Bronchial epithelial cell (primary cell): ENCODE measurements at regions not wholly inside any gene's neighbourhood (a gene's known extent, or its start where the extent isn't known, plus 50 kb on each side); places are given as distances from the start of the nearest gene placed in this dataset.

Experiments used
- DNase-seq: peaks from one replicate; pipeline ENCODE4 v3.0.0-alpha.2; 2010; ENCODE audit warnings: low read depth
- FAIRE-seq: peaks from 2 replicates; lab custom pipeline; 2011; peaks lifted over from hg19 to GRCh38; lab: Jason Lieb, UNC
- H3K27me3 ChIP-seq: 2 replicates; pipeline ENCODE4 v1.5.1; 2011; ENCODE audit warnings: low read length; ENCODE audit not compliant: control insufficient read depth, insufficient read depth
- H3K36me3 ChIP-seq: 2 replicates; pipeline ENCODE4 v1.5.1; 2011; ENCODE audit warnings: low read length; ENCODE audit not compliant: control insufficient read depth, insufficient read depth
- H3K4me3 ChIP-seq: 2 replicates; pipeline ENCODE4 v1.5.1; 2011; ENCODE audit warnings: mild to moderate bottlenecking, low read depth, low read length, control low read depth
- TF ChIP-seq, protein P1 (sequence below): IDR thresholded peaks from 2 replicates; pipeline ENCODE4 v1.5.1; 2011; ENCODE audit warnings: mild to moderate bottlenecking, moderate library complexity, low read length, control low read depth, inconsistent platforms; ENCODE audit not compliant: insufficient read depth, severe bottlenecking

DNA sequence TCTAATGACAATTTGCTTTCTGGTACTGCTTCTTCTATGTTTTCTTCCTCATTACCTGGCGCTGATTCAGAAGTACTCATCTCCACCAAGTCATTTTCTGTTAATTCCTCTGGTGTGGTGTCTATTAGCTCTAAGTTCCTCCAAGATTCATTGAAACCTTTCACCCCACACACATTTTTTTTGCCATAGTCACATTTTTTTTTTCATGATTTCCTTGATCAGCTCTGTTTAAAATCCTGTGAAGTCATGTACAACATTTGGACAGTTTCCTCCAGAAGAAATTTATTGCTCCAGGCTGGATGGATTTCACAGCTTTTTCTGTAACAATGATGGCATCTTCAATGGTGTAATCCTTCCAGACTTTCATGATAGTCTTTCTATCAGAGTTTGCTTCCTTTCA lies 243.2 kb upstream of the VEPH1 start:
- no peaks in the 10 kb centered on the region for H3K36me3 ChIP-seq
- peak; percentile 4 for DNase-seq
- no peak overlapping the region for H3K4me3 ChIP-seq
- FAIRE-seq: no peak
- TF ChIP-seq, protein P1, sequence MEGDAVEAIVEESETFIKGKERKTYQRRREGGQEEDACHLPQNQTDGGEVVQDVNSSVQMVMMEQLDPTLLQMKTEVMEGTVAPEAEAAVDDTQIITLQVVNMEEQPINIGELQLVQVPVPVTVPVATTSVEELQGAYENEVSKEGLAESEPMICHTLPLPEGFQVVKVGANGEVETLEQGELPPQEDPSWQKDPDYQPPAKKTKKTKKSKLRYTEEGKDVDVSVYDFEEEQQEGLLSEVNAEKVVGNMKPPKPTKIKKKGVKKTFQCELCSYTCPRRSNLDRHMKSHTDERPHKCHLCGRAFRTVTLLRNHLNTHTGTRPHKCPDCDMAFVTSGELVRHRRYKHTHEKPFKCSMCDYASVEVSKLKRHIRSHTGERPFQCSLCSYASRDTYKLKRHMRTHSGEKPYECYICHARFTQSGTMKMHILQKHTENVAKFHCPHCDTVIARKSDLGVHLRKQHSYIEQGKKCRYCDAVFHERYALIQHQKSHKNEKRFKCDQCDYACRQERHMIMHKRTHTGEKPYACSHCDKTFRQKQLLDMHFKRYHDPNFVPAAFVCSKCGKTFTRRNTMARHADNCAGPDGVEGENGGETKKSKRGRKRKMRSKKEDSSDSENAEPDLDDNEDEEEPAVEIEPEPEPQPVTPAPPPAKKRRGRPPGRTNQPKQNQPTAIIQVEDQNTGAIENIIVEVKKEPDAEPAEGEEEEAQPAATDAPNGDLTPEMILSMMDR: no peak
- no peaks in the 10 kb centered on the region for H3K27me3 ChIP-seq

DNA sequence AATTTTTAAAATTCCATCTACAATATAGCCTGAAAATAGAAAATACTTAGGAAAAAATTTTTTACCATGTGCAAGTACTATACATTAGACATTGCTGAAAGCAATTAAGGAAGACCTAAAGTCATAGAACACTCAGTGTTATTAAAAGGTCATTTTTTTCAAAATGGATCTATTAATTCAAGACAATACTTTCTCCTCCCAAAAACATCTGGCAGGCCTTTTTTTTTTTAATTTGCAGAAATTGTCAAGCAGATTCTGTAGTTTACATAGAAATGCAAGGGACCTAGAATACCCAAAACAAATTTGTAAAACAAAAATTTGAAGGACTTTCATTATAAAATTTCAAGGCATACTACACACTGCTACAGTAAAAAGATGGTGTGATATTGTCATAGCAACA lies 238.4 kb upstream of the VEPH1 start:
- no peak for DNase-seq
- FAIRE-seq: no peak
- TF ChIP-seq, protein P1: no peak
- Histone ChIP-seq H3K4me3 (no peak overlapping the region), H3K27me3 (no peaks in the 10 kb centered on the region), H3K36me3 (no peaks in the 10 kb centered on the region)

DNA sequence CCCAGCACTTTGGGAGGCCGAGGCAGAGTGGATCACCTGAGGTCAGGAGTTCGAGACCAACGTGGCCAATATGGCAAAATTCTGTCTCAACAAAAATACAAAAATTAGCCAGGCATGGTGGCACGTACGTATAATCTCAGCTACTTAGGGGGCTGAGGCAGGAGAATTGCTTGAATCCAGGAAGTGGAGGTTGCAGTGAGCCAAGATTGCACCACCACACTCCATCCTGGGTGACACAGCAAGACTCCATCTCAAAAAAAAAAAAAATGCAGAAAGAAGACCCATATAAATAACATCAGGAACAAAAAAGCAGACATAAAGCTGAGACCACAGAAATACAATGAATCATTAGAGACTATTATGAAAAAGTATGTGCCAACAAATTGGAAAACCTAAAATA lies 235.2 kb upstream of the VEPH1 start:
- H3K36me3 ChIP-seq: no peaks in the 10 kb centered on the region
- peak; percentile 8 for DNase-seq
- TF ChIP-seq, protein P1: no peak
- no peaks in the 10 kb centered on the region for H3K27me3 ChIP-seq
- H3K4me3 ChIP-seq: no peak overlapping the region
- no peak for FAIRE-seq

DNA sequence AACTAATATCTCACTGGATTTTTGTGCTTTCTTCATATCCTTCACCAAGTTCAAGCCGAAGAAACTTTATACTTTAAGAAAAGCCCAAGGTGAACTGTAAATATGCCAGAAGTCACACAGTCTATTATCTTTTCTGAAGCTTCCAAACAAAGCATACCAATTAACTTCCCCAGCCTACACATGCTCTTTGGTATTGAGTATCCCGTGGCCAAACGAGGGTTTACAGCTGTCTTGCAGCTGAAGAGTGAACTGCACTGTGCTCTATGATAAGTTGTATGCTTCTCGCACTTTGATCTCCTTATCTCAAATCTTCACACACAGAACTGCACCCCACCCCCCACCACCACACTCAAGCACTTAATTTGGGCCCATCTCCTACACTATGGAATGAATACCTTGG lies 215.6 kb upstream of the VEPH1 start:
- no peak for FAIRE-seq
- no peaks in the 10 kb centered on the region for H3K27me3 ChIP-seq
- TF ChIP-seq, protein P1: no peak

DNA sequence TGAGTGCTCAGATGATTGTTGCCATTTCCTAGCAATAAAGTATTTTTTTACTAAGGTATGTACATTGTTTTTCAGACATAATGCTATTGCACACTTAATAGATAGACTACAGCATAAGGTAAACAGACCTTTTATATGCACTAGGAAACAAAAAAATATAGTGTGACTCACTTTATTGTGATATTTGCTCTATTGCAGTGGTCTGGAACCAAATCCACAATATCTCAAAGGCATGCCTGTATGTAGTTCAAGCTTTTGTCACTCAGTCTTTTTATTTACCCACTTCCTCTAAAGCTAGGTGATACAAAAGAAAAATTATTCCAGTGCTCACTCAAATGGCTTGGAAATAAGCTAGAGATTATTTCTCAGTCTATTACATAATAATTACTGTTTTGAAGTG lies 209.9 kb upstream of the VEPH1 start:
- DNase-seq: no peak
- Histone ChIP-seq H3K4me3 (no peak overlapping the region), H3K36me3 (no peaks in the 10 kb centered on the region), H3K27me3 (no peaks in the 10 kb centered on the region)
- TF ChIP-seq, protein P1: no peak
- FAIRE-seq: no peak

More for the DNA sequence above, 215.6 kb upstream of the VEPH1 start:
- Histone ChIP-seq H3K36me3 (no peaks in the 10 kb centered on the region), H3K4me3 (no peak overlapping the region)
- DNase-seq: no peak

DNA sequence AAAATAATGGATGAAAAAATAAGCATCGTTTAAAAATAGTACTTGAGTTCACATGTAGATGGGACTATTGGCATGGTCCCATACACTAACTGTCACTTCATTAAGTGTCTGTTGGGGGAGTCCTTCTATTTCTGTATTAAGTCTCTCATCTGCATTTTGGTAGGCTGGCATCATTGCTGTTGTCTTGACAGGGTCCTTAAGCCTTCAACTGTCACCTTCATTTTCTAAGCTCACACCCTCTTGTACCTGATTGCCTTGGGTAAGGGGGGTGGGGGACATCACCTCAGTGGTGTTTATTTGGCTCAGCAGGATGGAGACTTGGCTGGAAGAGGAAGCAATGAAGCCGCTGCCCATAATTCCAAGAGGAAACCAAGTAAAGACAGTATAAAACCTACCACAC lies 202.0 kb upstream of the VEPH1 start:
- DNase-seq: no peak
- H3K27me3 ChIP-seq: no peaks in the 10 kb centered on the region
- FAIRE-seq: no peak
- H3K36me3 ChIP-seq: no peaks in the 10 kb centered on the region
- no peak overlapping the region for H3K4me3 ChIP-seq
- TF ChIP-seq, protein P1: no peak
